Fibroblast of skin of abdomen (primary cell): ENCODE measurements at regions not wholly inside any gene's neighbourhood (a gene's known extent, or its start where the extent isn't known, plus 50 kb on each side); places are given as distances from the start of the nearest gene placed in this dataset.
"Not testable (repeated sequence)": the region's sequence is repeated elsewhere in the genome, so short reads cannot be mapped to it uniquely, and the experiment has no call there.

ENCODE experiments used
- DNase-seq: peaks from one replicate; pipeline ENCODE4 v3.0.0-alpha.2; 2013

DNA sequence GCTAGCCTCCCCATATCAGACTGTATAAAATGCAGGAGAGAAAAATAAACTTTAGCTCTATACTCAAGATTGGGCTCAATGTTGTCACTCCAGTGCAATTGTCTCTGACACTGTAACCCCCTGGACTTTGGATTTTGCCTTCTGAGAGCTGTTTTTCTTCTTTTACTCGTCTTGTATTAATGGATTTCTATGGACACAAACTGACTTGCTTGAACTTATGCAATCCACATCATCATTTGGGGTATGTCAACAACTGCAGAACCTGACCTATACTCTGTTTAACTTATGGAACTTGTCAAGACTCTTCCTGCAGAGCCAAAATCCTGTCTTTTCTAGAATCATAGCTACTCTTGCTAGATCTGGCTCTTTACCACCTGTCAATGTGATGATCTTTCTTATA lies 257.8 kb upstream of the DCC start:
- DNase-seq: no peak

DNA sequence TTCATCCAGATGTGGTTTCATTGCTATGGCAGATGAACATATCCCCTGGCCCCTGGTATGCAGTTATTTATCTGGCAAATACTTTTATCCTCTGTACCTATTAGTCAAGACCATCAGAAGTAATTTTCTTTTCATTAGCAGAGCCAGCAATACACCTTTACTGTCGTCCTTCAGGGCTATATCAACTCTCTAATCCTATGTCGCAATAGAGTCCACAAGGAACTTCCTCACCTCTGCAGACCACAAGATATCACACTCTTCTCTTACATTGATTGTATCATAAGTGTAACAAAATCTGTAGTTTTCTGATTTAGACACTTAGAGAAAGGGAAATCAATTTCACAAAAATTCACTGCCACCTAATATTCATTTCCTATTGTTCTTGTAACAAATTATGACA lies 252.9 kb upstream of the DCC start:
- DNase-seq: no peak

DNA sequence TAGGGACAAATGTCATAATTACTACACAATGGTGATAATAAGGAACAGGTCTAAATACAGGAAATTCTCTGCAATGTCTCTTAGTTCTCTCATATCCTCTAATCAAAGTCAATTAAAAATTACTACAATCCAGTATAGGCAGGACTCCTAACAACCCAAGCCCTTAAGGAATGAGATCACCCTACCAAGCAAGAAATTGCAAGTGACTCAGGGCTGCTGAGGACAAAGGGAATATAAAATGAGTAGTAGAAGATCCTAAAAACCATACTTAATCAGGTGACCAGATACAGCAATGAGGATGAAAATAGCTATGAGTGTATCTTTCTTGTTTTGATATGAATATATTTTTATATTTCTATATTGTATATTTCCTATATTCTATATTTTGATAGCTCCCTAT lies 250.0 kb upstream of the DCC start:
- no peak for DNase-seq

DNA sequence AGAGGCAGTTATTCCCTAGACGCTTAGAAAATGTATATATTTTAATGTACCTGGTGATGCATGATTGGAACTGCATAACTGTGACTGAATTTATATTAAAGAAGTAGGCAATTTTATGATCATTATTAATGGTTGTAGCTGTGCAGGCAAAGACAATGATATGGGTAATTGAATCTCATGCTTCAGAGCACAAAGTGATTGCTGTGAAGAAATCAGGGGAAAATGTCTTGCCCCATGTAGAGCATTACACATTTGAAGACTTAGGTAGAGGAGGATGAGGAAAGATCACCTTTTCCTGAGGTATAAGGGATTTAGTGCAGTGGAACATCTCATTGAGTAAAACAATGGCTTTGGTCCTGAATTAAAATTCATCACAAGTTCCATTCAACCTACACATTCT lies 246.8 kb upstream of the DCC start:
- DNase-seq: no peak

DNA sequence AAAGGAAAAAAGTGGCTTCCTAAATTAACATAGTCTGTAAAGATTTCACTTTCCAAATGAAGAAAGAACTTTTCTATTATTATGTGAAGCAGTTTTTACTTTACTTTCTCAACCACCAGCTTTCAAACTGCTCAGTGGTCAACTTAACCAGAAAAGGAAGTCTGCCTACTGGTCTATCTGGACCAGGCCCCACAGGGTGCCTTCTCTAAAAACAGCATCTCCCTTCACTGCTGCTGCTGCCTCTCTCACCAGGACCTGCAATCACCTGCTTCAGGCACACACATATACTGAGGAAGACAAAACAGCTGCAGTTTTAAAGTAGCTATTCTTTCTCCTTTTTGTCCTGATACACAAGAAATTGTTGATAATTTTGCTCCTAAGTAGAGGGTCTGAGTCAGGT lies 221.3 kb upstream of the DCC start:
- no peak for DNase-seq

DNA sequence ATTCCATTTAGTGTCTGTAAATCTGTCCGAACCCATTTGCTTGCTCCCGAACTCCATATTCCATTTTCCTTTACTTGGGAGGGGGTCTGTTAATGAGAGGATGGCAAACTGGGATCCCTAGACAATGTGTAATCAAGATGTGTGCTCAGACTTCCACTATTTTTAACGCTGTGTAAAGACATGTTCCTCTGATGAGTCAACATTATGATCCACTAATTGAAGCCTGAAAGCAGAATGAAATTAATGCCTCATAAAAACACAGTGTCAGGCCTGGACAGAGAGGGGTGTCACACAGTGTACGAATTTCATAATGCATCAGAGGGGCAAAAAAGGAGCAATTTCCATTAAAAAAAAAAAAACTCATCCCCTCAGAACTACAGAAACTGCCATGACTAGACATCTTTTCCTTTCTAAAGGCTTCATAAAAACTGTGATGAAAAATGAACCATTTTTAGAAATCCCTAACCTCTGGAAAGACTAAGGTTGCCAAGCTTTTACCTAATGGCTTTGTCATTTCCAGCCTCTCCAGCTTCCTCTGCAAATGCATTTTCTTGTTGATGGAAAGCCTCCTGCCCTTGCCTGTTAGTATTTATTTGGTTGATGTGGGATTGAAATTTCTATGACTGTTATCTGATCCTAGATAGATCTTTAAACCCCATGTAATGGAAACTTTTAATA lies 209.2 kb upstream of the DCC start:
- DNase-seq: peak; percentile 64

DNA sequence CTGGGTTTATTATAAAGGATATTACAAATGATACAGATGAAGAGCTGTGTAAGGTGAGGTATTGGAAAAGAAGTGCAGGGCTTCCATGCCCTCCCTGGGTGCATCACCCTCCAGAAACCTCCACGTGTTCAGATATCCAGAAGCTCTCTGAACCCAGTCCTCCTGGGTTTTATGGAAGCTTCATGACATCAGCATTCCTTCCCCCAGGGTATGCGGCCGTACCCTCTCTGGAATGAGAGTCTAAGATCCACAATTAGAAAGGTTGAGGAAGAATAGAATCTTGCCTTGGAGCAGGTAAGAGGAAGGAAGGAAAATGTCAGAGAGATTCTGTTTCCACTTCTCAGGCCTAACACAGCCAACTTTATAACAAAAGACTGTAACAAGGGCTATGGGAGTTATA lies 208.2 kb upstream of the DCC start:
- no peak for DNase-seq

DNA sequence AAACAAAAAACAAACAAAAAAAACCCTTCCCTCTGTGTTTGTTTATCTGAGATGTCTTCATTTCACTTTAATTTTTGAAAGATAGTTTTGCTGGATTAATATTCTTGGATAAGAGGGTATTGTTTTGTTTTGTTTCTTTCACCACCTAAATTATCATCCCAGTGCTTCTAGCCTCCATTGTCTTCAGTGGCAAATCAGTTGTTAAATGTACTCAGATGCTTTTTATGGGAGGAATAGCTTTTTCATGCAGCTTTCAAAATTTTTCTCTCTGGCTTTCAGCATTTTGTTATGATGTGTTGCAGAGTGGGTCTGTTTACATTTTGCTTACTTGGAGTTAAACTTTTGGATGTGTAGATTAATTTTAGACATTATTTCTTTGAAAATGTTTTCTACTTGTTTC lies 203.5 kb upstream of the DCC start:
- no peak for DNase-seq

DNA sequence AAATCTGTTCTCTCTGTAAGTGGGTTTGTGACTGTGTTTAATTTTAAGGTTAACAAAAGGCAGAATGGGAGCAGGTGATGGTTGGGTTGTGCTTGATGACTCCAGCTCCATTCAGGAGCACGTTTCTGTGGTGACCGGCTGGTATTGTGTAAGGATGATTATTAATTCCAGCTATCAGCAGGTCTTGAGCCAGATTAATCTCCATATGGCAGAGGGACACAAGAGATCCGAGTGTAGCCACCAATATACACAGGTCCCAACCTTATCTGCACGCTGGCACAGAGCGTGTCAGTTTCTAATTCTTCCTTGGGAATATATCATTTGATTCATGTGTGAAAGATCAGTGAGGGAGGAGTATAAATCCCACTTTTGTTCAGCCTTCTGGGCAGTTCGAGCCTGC lies 199.0 kb upstream of the DCC start:
- DNase-seq: no peak

DNA sequence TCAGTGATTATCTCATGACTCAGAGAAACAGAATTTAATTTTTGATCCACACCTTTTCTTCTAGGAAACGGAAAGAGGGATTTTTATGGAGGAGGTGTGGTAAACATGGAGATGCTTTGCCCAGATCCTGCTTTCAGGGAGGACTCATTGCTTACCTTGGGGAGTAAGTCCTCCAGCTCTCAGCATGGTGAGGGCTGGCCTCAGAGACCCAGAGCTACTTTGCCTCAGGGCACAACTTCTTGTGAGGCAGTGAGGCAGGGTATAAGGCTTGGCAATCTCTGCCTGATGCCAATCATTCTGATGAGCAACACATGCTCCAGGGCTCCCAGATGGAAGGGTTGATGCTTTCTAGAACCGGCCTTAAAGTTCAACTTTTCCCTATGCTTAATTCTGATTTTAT lies 189.9 kb upstream of the DCC start:
- no peak for DNase-seq

DNA sequence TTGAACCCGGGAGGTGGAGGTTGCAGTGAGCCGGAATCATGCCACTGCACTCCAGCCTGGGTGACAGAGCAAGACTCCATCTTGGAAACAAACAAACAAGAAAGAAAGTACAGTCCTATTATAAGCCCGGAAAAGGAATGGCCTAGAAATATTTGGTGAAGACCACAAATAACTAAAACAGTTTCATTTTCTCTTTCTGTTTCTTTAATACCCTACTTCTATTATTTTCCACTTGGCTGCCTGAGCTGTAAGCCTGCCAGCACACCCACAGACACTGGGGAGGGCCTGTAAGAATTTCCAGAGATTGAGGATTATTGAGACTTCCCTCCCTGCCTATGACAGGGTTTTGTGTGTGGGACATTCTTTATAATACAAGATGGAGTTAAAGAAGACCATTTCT lies 188.0 kb upstream of the DCC start:
- peak; percentile 2 for DNase-seq

DNA sequence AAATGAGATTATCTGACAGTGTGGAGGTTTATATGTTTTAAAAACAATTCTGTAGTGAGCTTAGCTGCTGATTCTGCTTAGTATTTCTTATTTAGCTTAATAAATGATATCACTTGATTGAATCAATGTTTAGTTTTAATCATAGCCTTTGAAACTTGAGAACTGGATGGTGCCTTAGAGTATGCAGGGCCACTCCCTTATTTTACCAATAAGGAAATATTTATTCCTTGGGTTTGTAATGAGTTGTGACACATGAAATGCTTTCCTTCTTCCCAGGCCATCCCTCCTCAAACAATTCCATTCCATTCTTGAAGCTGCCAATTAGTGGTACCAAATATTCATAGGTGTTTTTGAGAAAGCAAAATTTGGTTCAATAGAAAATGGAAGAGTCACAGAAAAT lies 183.8 kb upstream of the DCC start:
- no peak for DNase-seq

DNA sequence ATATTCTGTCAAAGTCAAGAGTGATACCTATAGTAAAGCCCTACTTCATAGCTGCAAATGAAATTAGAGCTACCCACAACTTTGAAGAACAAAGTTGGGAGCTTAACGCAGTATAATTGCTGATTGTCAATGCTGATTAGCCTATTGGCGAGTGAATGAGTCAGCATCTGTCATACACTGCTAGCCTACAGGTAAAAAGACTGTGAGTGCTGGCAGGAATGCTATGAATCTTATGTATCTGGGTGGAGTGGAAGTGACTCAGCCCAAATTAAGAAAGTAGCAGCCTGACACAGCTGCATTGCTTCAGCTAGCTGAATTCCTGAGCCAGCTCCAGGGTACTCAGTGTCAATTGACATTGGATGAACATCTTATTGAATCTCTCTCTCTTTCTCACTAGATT lies 179.4 kb upstream of the DCC start:
- peak; percentile 59 for DNase-seq

DNA sequence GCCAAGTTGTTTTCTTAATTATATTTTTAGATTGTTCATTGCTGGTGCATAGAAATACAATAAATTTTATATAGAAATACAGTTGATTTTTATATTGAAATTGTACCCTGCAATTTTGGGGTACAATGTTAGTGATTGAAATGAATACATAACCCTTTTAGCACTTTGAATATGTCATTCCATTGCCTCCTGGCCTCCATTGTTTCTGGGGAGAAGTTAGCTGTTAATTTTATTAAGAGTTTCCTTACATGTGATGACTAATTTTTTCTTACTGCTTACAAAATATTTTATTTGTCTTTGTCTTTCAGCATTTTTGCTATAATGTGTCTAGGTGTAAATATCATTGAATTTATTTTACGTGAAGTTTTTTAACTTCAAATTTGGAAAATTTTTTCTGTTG lies 176.5 kb upstream of the DCC start:
- DNase-seq: no peak

DNA sequence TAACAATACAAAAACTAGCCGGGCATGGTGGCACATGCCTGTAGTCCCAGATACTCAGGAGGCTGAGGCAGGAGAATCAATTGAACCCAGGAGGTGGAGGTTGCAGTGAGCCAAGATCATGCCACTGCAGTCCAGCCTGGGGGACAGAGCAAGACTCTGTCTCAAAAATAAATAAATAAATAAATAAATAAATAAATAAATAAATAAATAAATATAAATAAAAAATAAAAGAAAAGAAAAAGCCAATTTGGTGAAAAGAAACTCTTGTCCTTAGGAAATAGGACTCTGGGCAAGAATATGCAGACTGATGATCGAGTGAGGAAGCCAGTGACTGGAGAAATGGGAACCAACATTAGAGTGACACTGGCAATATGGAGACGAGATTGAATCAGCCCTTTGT lies 171.9 kb upstream of the DCC start:
- DNase-seq: not testable (repeated sequence)

DNA sequence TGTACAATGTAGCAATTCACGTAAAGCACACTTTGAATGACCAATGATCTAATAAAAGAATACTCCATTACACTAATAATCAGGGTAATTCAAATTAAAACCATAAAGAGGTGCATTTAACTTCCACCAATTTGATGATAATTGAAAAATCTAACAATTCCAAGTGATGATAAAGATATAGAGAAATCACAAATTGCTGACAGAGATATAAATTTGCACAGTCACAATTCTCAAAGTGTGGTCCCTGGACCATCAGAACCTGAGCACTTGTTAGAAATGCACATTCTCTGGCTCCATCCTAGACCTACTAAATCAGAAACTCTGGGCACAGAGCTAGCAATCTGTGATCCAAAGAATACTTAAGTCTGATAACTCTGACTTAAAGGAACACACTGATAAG lies 165.8 kb upstream of the DCC start:
- DNase-seq: no peak

DNA sequence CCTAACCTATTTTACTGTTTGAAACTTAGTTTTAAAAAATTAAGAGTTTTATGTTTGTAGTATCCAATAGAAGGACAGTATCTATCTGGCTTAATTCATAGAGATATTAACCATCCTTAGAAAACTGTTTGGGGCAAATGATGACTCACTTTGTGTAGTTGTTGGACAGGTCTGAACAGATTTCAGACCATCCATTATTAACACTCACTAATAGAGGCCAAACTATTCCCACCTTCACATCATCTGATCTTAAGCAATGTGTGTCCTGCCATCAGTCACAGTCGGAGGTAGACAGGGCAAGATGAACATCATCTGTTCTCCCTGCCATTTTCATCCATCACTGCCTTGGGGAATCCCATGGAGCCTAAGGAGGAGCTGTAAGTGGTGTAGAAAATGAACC lies 164.6 kb upstream of the DCC start:
- DNase-seq: no peak

DNA sequence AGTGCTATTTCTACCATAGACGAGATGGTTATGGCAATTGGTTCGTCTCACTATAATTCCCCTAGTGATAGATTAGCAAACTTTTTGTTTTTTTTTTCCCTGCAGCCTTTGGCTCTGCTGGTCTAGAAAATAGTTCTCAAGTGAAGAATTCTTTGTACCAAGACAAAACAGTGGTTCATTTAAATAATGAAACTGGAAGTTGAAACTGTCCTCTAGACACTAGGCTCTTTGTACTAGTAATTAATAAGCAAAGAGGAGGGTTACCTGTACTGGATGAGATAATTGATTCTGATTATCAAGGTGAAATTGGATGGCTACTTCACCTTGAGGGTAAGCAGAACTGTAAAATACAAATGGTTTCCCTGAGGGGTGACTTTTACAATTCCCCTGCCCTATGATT lies 156.9 kb upstream of the DCC start:
- DNase-seq: no peak

DNA sequence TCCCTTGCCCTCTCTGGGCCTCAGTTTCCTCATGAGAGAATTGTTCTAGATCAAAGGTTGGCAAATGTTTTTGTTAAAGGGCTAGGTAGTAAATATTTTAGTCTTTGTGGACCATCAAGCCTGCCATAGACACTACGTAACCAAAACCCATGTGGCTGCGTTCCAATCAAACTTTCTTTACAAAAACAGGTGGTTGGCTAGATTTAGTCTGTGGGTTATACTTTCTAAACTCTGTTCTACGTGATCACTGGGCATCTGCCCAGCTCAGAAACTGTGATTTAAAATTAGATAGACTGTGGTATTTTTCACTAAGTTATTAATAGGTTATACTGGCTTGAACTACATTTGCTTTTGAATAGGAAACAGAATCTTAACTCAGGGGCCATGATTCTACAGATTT lies 149.8 kb upstream of the DCC start:
- DNase-seq: no peak

DNA sequence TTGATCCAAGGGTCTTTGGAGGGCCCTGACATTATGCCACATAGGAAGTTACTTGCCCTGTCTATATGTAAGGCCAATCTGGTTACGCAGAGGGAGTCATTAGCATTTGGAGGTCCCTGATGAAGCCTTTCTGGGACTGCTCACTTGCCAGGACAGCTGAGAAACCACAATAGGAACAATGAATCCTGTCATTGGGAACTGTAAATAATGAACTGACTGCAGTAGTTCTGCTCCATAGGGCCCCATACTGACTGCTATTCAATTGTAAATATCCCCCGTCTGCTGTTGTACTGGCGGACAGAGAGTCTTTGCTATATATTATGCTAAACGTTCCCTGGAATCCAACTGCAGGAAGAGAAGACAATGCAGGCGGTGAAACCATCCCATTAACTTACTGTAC lies 149.4 kb upstream of the DCC start:
- DNase-seq: no peak

DNA sequence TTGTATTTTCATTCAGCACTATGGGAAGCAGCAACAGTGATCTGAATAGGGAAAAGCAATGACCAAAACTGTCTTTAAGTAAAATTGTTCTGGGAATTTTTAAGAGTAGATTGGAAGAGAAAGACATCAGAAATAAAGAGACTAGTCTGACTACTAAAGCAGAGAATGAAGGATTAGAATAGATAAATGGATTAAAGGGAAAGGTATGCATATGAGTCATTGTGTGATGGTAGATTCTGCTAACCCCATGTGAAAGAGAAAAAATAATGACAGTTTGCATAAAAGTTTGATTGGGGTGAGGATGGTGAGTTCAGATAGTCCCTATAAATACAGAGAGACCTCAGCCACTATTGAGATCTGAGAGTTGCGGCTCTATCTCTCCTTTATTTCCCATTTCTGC lies 139.6 kb upstream of the DCC start:
- DNase-seq: no peak

DNA sequence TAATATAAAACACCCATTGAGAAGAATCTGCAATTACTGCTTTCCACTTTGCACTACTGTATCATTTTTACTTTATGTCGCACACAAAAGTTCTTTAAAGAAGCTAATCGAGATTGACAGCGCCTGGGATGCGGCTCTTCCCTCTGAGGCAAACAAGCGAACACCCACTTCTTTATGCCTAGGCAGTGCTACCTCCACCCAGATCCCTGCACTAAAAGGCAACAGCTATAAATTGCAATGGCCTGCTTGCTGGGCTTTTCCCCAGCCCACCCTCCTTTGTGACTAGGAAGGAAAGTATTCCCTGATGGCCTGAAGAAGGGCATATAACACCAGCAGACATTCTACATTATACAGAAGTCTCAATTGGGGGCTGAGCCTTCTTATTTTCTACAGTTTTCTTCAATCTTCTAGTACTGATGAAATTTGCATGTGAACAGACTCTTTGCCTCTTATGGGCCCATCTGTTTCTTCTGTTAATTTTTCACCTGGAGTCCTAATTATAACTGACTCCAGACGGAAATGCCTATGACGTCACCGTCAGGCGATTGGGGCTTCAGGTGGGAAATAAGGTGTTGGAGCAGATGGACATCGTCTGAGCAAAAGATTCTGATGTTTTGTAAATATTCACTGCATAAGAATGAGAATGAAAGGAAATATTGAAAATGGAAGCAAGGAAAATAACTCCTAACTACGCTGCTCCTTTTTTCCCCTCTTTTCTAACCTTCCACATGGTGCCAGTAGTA lies 138.9 kb upstream of the DCC start:
- no peak for DNase-seq

DNA sequence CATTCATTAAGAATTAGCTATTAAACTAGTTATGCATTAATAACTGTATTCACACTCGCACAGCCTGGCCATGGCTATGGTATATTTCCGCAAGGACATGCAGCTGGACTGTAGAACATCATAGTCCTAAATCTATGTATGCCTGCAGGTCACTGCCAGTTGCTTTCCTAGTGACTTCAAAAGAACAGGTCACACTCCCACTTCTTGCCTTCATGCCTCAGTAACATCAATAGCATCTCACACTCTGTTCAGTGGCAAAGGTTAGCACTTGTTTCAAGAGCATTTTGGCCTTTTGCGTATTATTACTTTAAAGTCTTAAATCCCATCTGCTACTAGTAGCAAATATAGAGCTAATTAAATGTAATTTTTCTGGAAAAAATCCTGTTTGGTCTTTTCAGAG lies 131.4 kb upstream of the DCC start:
- DNase-seq: no peak

DNA sequence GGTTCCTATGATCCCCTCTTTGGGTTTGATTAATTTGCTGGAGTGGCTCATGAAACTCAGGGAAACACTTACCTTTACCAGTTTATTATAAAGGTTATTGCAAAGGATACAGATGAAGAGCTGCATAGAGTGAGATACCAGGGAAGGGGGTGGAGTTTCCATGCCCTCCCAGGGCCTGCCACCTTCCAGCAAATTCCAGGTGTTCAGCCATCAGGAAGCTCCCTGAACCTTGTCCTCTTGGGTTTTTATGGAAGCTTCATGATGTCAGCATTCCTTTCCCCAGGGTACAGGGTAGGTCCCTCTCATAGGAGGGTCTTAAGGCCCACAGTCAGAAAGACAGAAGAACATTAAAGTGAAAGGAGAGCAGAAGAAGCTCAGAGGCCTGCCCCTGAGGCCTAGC lies 123.9 kb upstream of the DCC start:
- no peak for DNase-seq

DNA sequence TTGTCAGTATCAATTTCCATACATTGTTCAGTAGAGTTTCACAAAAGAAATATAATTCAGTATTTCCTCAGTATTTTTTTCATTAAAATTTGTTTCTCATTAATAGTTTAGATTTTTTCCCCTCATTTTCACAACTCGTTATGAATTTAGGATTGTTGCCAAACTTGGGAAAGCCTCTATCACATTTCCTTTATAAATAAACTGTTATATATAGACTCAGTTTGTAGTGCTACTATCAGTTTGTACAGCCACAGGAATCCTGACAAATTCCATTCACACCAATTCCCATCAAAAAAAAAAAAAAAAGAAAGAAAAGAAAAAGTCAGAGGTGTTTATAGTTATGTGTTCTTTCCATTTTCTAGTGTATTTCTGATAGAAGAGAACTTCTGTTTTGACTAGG lies 123.3 kb upstream of the DCC start:
- DNase-seq: peak; percentile 47
